C4-2B (cell line): ENCODE measurements at regions not wholly inside any gene's neighbourhood (a gene's known extent, or its start where the extent isn't known, plus 50 kb on each side); places are given as distances from the start of the nearest gene placed in this dataset.

Experiments used
- CTCF ChIP-seq: fragments of 450-650 bp; conservative IDR thresholded peaks from 2 replicates; pipeline ENCODE4 v1.5.1; 2017; ENCODE audit warnings: mild to moderate bottlenecking
- ZFX ChIP-seq: fragments of 450-650 bp; IDR thresholded peaks from 2 replicates; pipeline ENCODE4 v1.6.1; 2017

GRCh38 chr4:20046179-20046578 lies 205.5 kb upstream of the SLIT2 start:
- TF ChIP-seq CTCF (no peak), ZFX (no peak)
